CD4-positive, alpha-beta T cell (primary cell): ENCODE measurements at regions not wholly inside any gene's neighbourhood (a gene's known extent, or its start where the extent isn't known, plus 50 kb on each side); places are given as distances from the start of the nearest gene placed in this dataset.

ENCODE experiments used
- ATAC-seq: fragments of 200-7000 bp; cut with Tn5 transposase; one replicate; pipeline ENCODE4 v1.10.0; 2022; ENCODE audit warnings: mild to moderate bottlenecking; ENCODE audit not compliant: poor library complexity
- CTCF ChIA-PET: fragments of 350-600 bp; sonication (Branson Sonifier 250); formaldehyde crosslinking; loops from one replicate; lab custom pipeline; 2021; ENCODE audit warnings: antibody characterized with exemption, inconsistent platforms; lab: Charles Lee
- POLR2A ChIA-PET: fragments of 350-600 bp; sonication (Branson Sonifier 250); formaldehyde crosslinking; loops from one replicate; lab custom pipeline; 2021; ENCODE audit warnings: antibody characterized with exemption, inconsistent platforms; lab: Charles Lee
- DNase-seq, 14 experiments: peaks; one replicate each; pipeline ENCODE4 v3.0.0-alpha.2; 2013 to 2020; ENCODE audit warnings: mixed read lengths in 2 of 14
- H3K27ac ChIP-seq, 2 donors: one replicate each; pipeline versions ENCODE4 v1.5.1 to v1.7.0; 2013; ENCODE audit warnings: low read length in 2 of 2, low read depth in 1 of 2, mild to moderate bottlenecking in 1 of 2
- H3K27me3 ChIP-seq, 2 experiments: 1 replicate in 1 of 2; 2 replicates in 1 of 2; pipeline versions ENCODE4 v1.6.1 to v1.7.0; 2013; ENCODE audit warnings: low read length in 2 of 2, control low read depth in 1 of 2, mild to moderate bottlenecking in 1 of 2, moderate library complexity in 1 of 2; ENCODE audit not compliant: insufficient read depth in 2 of 2, control insufficient read depth in 1 of 2
- H3K36me3 ChIP-seq: one replicate; pipeline ENCODE4 v1.6.1; 2013; ENCODE audit warnings: low read length, control low read depth; ENCODE audit not compliant: insufficient read depth
- H3K4me1 ChIP-seq: one replicate; pipeline ENCODE4 v1.6.1; 2013; ENCODE audit warnings: low read length, control low read depth; ENCODE audit not compliant: insufficient read depth
- H3K4me3 ChIP-seq: one replicate; pipeline ENCODE4 v1.5.1; 2013; ENCODE audit warnings: mild to moderate bottlenecking, low read length, moderate library complexity
- H3K9me3 ChIP-seq, 2 experiments: 1 replicate in 1 of 2; 2 replicates in 1 of 2; pipeline versions ENCODE4 v1.6.1 to v1.7.0; 2013; ENCODE audit warnings: low read length in 2 of 2, mild to moderate bottlenecking in 2 of 2, control low read depth in 1 of 2, moderate library complexity in 1 of 2; ENCODE audit not compliant: control insufficient read depth in 1 of 2, insufficient read depth in 1 of 2
- H3K27ac Mint-ChIP-seq: one replicate; pipeline ENCODE4 v1.8.0; 2020; ENCODE audit warnings: mixed read lengths
- H3K27me3 Mint-ChIP-seq: one replicate; pipeline ENCODE4 v1.8.0; 2021; ENCODE audit warnings: mixed read lengths
- H3K36me3 Mint-ChIP-seq: one replicate; pipeline ENCODE4 v1.8.0; 2021; ENCODE audit warnings: low read depth, mixed read lengths
- H3K4me1 Mint-ChIP-seq: one replicate; pipeline ENCODE4 v1.8.0; 2021; ENCODE audit warnings: low read depth, mixed read lengths
- H3K4me3 Mint-ChIP-seq: one replicate; pipeline ENCODE4 v1.8.0; 2020; ENCODE audit warnings: mild to moderate bottlenecking, mixed read lengths
- H3K9me3 Mint-ChIP-seq: one replicate; pipeline ENCODE4 v1.8.0; 2020; ENCODE audit warnings: mixed read lengths
- intact Hi-C, 2 experiments: fragments of 100-400 bp; cut with DNase I in 1 of 2; cut with micrococcal nuclease in 1 of 2; formaldehyde crosslinking; loops; one replicate each; pipeline versions ENCODE4 v1.15.1 to v1.9.0; 2023 to 2025; cut with DNase I, micrococcal nuclease
- TF ChIP-seq, protein P1 (sequence below): fragments of 200-600 bp; IDR thresholded peaks from one replicate; pipeline ENCODE4 v1.8.0; 2022; ENCODE audit warnings: antibody characterized with exemption, mild to moderate bottlenecking

DNA sequence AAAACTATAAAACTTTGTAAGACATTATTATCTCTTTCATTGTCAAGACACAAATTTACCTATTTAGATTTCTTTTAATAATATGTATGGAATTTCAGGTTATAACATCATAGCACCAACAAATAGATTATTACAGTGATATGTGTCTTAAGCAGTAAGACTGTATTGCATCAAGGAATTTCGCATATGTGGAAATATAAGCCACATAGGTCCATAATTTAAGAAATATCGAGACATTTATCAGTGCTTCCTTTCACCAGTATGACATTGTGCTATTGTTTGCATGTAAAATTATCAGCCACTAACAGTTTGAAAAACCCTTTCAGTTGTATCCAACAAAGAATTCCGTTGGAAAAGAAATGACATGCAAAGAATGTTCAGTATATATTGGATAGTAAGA lies 186.7 kb upstream of the RASA1 start:
- Mint-ChIP-seq H3K4me3 (peak overlapping the region; percentile 35), H3K27ac (peak overlapping the region; percentile 40)
- peaks cover 0 to 9% of the 10 kb centered on the region in 2 experiments for H3K9me3 ChIP-seq

GRCh38 chr5:87081511-87082372 lies 185.9 kb upstream of the RASA1 start:
- Mint-ChIP-seq H3K9me3 (no peaks in the 10 kb centered on the region), H3K4me3 (peak overlapping the region; percentile 72), H3K27ac (peak overlapping the region; percentile 40), H3K4me1 (peaks cover 55% of the 10 kb centered on the region), H3K27me3 (no peaks in the 10 kb centered on the region), H3K36me3 (no peaks in the 10 kb centered on the region)
- Histone ChIP-seq H3K27me3 (no peaks in the 10 kb centered on the region), H3K4me1 (peaks cover 12% of the 10 kb centered on the region), H3K4me3 (peak overlapping the region; percentile 15), H3K27ac (peak overlapping the region in 1 of 2 donors; percentile 31), H3K9me3 (peaks cover 0 to 9% of the 10 kb centered on the region in 2 experiments), H3K36me3 (no peaks in the 10 kb centered on the region)
- ATAC-seq (peak; percentile 62), DNase-seq (peak in 7 of 14 experiments; percentile 3 to 82 (median 47))
- CTCF ChIA-PET, result interaction anchor here (0.9 kb wide), 1 partner anchor 11 kb away, joined by 3 read pairs; no protein-coding TSS in a partner anchor
- POLR2A ChIA-PET, result interaction anchor here (0.9 to 1.2 kb wide), 3 partner anchors 13 to 331 kb away, joined by 3 read pairs; partner anchors contain the start of gene CCNH
- TF ChIP-seq, protein P1, sequence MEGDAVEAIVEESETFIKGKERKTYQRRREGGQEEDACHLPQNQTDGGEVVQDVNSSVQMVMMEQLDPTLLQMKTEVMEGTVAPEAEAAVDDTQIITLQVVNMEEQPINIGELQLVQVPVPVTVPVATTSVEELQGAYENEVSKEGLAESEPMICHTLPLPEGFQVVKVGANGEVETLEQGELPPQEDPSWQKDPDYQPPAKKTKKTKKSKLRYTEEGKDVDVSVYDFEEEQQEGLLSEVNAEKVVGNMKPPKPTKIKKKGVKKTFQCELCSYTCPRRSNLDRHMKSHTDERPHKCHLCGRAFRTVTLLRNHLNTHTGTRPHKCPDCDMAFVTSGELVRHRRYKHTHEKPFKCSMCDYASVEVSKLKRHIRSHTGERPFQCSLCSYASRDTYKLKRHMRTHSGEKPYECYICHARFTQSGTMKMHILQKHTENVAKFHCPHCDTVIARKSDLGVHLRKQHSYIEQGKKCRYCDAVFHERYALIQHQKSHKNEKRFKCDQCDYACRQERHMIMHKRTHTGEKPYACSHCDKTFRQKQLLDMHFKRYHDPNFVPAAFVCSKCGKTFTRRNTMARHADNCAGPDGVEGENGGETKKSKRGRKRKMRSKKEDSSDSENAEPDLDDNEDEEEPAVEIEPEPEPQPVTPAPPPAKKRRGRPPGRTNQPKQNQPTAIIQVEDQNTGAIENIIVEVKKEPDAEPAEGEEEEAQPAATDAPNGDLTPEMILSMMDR, result no peak
- intact Hi-C loops, result loop anchor here in 1 of 2 experiments (2.0 kb wide), 1 partner anchor 39 kb away; no protein-coding TSS in a partner anchor

More for the DNA sequence above, 186.7 kb upstream of the RASA1 start:
- ATAC-seq (no peak), DNase-seq (no peak)
- TF ChIP-seq, protein P1, result no peak
- peak overlapping the region in 1 of 2 donors; percentile 31 for H3K27ac ChIP-seq
- Mint-ChIP-seq H3K36me3 (no peaks in the 10 kb centered on the region), H3K27me3 (no peaks in the 10 kb centered on the region), H3K9me3 (no peaks in the 10 kb centered on the region), H3K4me1 (peaks cover 60% of the 10 kb centered on the region)
- POLR2A ChIA-PET, result interaction anchor here (0.9 to 1.2 kb wide), 3 partner anchors 14 to 332 kb away, joined by 3 read pairs; partner anchors contain the start of gene CCNH
- intact Hi-C loops, result loop anchor here in 1 of 2 experiments (2.0 kb wide), 1 partner anchor 40 kb away; no protein-coding TSS in a partner anchor
- H3K27me3 ChIP-seq, result no peaks in the 10 kb centered on the region
- no peaks in the 10 kb centered on the region for H3K36me3 ChIP-seq
- H3K4me3 ChIP-seq, result peak overlapping the region; percentile 15
- CTCF ChIA-PET, result interaction anchor here (0.9 kb wide), 1 partner anchor 10 kb away, joined by 3 read pairs; no protein-coding TSS in a partner anchor
- peaks cover 12% of the 10 kb centered on the region for H3K4me1 ChIP-seq

GRCh38 chr5:87094347-87094746 lies 173.3 kb upstream of the RASA1 start:
- Mint-ChIP-seq H3K4me1 (peaks cover 17% of the 10 kb centered on the region), H3K27ac (no peak overlapping the region), H3K27me3 (no peaks in the 10 kb centered on the region), H3K4me3 (no peak overlapping the region), H3K36me3 (no peaks in the 10 kb centered on the region), H3K9me3 (no peaks in the 10 kb centered on the region)
- Histone ChIP-seq H3K27me3 (no peaks in the 10 kb centered on the region), H3K4me1 (no peaks in the 10 kb centered on the region), H3K4me3 (no peak overlapping the region), H3K9me3 (no peaks in the 10 kb centered on the region), H3K27ac (no peak overlapping the region), H3K36me3 (no peaks in the 10 kb centered on the region)
- TF ChIP-seq, protein P1, result no peak
- ATAC-seq, result no peak
- peak in 1 of 14 experiments; percentile 19 for DNase-seq
- CTCF ChIA-PET, result no interaction called here
- POLR2A ChIA-PET, result interaction anchor here (1.1 to 1.6 kb wide), 2 partner anchors 13 to 19 kb away, joined by 3 to 4 read pairs; no protein-coding TSS in a partner anchor
- intact Hi-C loops, result no loop called here
